GM21423 (cell line): ENCODE measurements at regions not wholly inside any gene's neighbourhood (a gene's known extent, or its start where the extent isn't known, plus 50 kb on each side); places are given as distances from the start of the nearest gene placed in this dataset.
A peak's percentile ranks its signal among the peaks of the same experiment; 100 is the strongest.

Experiments used
- ATAC-seq: cut with Tn5 transposase; IDR thresholded peaks from one replicate; pipeline ENCODE4 v1.9.1; 2021; ENCODE audit warnings: mild to moderate bottlenecking, moderate library complexity; ENCODE audit not compliant: unreplicated experiment

DNA sequence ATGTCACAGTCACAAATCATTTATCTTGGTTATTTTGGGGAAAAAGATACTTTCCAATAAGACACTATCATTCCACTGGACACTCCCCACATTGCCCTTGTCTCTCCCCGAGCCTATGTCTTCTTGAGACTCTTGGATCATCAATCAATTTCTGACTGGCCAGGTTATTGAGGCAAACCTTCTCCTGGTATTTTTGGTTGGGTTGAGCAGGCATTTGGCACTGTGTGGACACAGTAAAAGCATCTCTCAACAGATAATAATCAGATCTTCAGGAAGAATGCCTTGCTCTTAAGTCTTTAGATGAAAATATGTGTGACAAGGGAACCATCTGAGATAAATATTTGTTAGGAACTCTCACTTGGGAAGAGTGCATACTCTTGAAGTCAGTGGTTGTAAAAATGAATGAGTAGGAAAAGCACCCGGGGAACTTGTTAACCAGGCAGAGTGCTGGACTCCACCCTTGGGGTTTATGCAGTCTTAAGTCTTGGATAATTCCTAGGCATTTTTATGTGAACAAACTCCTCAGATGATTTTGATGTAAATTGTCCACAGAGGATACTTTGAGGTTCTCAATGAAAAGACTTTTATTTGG, 223.8 kb upstream of the CLINT1 start:
- no peak for ATAC-seq

DNA sequence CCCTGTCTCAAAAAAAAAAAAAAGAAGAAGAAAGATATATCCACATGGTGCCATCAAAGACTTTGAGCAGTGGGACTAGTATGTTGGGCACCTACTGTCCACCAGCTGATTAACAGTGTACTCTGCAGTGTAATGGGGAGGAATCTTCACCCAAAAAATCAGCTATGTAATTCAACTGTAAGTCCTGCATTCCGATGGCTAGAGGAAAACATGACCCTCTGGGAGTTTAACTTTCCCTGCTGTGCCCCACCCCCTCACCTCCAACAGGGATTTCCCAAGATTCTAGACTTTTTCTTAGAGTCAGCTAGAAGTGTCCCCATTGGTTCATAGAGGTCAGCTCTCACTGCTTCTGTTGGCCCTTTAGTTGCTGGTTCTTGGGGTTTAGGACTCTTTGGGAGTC, 221.2 kb upstream of the CLINT1 start:
- ATAC-seq = no peak

DNA sequence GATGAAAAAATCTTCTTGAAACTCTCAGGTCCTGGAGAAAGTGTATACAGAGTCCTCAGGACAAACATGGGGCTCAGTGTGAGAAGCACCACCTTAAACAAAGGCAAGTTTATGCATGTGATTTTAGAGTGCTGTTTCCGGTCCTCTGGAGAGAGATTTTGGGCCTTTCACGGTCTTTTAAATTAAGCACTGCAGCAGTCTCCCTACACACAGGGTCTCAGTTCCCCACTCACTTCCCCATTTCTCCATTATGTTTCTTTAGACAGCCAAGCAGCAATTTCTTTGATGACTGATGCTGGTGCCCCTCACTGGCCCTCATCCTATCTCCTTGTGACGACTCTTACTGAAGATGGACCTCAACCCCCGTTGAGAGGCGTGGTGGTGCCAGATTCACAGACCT, 220.2 kb upstream of the CLINT1 start:
- no peak for ATAC-seq

DNA sequence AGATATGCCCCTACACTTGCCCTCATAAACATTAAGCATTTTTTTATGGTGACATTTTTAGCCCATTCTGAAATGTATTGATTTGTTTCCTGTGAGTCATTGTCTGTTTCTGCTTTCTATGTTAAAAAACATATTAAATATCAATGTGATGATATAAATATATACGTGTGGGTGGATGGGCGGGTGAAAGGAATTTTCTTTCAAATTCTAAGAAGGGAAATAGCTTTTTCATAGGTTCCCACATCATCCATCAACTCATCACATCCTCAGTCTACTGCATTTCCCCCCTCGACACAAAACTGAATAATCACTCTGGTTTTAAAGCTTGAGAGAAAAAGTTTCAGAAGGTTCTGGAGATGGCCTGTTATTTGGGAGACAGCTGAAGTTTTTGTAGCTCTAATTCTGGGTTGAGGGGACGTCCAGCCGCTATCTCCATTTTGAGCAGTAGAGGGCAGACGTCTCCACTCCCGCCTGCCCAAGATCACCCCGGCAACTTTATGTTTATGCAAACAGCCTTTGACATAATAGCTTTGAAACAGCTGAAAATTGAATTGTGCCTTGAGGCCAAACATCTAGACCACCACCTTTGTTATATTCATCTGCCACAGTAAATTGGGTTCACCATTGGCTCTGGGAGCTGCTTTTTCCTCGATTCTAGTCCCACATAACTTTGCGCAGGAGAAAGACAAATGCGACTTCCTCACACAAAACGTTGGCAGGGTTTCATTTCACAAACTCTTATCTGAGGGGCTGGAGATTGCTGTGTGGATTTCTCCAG, 216.2 kb upstream of the CLINT1 start:
- ATAC-seq = peak; percentile 74

DNA sequence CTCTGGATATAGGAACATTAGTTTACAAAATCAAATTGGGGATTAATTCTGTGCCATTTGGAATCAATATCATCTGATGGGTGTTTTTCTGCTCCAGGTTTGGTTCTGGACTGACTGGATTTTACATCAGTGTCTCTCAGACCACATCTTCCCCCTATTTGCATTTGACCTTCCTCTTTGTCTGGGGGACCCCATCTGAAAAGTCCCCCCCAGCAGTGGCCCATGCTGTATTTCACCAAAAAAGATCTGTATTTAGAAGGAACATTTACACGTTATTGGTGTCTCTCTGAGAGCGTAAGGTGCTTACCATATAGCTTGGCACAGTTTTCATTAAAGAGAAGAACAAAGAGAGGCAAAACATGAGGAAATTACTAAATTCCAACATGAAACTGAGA, 215.6 kb upstream of the CLINT1 start:
- ATAC-seq = no peak

DNA sequence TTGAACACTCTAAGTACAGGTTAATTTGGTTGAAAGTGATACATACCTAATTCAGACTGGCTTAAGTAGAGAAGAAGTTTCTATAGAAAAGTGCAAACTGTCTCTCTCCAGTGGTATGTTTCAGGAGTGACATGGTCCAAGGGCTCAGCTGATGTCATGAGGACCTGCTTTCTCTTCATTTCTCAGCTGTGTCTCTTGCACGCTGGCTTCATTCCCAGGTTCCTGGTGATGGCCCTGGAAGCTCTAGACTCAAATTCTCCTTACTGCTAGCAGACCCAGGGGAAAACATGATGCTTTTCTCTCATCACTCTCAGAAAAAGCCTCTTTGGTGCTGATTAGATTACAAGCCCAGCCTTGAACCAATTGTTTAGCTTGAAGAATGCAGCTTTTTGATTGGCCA, 211.9 kb upstream of the CLINT1 start:
- no peak for ATAC-seq

DNA sequence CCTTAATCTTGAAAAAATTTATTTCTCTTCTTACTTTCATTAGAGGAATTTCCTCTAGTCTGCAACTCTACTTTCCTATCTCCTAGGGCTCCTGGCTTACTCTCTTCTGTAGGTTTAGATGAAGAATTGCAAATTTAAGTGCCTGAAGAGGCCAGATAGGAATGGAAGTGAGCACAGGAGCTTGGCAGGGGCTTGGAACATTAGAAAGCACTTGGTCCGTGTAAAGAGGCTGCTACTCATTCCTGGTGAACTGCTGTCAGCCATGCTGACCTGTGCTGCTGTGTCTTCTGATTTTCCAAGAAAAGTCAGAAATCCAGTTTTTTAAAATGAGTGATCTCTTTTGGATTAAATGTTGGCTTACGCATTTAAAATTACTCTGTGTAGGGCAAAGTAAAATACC, 210.9 kb upstream of the CLINT1 start:
- ATAC-seq = no peak

DNA sequence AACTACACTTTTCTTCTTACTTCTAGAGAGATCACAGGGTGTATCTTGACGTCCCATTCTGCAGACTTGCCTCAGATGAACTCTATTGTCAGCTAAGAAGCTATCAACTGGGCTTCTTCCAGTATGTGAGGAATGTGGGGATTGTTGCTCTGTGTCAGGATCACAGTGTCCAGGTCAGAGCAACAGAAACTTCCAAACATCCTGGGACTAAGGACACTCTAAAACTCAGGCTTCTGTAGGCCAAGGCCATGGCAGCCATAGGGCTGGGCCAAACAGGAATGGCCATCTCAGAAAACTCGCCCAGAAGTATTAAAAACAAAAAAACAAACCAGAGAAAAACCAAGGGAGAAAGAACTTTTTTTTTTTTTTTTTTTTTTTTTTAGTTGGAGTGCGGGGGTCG, 210.0 kb upstream of the CLINT1 start:
- ATAC-seq = no peak

DNA sequence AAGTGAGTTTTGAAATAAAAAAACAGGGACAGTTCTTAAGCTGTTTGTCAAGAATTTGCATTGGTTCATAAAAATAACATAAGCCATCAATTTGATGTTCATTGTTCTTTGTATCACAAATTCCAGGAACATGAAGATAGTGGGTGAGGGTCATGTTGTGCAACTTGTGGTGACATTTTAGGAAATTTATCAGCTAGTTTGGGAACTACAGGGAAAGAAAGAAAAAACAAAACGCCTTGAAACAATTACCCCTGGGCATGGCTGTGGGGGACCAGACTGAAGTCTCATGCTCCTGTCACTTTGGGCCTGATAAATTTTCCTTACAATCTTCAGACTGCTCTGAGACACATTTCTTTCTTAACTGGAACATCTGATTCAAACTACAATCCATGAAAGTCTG, 207.1 kb upstream of the CLINT1 start:
- no peak for ATAC-seq

DNA sequence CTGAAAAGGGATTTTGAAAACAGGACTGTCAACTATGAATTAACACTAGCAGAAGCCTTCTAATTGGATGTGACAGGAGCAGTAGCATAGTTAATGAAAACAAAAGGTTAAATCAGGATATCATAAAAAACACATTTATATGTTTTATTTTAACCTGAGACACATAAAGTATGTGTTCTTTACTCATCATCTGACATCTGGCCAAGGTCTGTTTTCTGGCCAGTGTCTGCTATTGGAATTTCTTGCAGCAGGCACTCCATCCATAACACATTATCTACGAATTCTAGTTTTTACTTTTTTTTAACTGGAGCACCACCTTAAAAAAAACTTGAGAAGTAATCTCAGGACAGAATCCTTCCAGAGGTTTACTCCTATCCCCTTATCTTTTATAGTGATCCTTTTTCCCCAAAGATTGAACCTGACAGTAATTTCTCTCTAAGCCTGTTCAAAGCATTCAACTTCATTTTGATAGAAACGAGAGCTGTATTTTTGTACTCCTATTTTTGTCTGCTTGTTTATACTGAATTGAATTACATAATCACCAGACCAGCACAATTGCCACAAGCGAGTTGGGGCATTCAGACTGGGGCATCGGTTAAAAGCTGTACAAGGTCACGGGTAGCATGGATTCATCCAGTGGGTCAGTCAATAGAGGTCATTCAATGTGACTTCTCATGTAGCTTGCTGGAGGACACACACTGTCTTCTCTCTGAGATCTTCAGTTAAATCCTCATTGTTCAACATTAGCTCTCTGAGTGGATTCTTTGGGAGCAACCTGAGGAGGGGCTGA, 205.6 kb upstream of the CLINT1 start:
- ATAC-seq = no peak

DNA sequence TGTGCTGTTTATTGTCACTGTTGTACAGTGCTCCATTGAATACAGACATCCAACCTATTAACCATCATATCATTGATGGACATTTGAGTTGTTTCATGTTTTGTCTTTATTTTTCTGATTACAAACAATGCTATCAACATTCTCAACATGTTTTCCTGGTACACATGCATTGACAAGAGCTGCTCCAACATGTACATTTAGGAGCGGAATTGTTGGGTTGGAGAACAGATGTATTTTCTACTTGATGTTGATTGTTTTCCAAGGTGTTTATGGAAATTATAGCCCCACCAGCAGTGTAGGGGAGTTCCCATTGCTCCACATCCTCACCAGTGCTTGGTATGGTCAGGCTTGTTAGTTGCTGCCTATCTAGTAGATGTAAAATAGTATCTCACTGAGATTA, 204.1 kb upstream of the CLINT1 start:
- no peak for ATAC-seq

DNA sequence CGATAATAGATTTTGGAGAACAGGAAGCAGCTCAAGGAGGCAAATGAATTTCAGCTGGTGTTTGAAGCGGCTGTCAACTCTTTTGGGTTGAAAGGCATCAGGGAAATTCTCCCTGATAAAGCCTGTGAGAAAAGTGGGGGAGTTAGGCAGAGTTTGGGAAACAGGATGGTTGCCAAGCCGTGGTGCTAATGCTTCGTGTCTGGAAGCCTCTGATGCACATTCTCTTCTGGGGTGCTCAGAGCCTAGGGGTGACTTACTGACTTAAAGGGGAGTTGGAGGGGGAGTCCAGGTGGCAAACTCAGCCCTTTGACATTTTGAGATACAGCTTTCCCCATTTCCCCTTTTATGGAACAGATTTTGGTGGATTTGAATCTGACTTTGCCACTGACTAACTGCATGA, 202.5 kb upstream of the CLINT1 start:
- no peak for ATAC-seq

DNA sequence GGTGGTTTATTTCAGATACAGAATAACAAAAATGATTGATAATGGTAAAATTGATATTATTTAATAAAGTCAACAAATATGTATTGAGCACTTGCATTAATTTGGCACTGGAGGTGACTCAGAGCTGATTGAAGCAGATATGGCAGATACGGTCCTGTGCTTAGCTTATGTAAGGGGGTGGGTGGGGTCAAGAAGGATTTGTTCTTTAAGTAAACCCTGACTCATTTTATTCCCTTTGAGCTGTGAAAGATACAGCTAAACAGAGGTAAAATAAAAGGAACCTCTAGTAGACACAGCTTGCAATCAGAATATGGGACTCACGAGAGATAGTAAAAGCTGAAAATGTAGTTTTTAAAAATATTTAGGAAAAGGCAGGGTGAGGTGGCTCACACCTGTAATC, 201.3 kb upstream of the CLINT1 start:
- ATAC-seq = no peak

DNA sequence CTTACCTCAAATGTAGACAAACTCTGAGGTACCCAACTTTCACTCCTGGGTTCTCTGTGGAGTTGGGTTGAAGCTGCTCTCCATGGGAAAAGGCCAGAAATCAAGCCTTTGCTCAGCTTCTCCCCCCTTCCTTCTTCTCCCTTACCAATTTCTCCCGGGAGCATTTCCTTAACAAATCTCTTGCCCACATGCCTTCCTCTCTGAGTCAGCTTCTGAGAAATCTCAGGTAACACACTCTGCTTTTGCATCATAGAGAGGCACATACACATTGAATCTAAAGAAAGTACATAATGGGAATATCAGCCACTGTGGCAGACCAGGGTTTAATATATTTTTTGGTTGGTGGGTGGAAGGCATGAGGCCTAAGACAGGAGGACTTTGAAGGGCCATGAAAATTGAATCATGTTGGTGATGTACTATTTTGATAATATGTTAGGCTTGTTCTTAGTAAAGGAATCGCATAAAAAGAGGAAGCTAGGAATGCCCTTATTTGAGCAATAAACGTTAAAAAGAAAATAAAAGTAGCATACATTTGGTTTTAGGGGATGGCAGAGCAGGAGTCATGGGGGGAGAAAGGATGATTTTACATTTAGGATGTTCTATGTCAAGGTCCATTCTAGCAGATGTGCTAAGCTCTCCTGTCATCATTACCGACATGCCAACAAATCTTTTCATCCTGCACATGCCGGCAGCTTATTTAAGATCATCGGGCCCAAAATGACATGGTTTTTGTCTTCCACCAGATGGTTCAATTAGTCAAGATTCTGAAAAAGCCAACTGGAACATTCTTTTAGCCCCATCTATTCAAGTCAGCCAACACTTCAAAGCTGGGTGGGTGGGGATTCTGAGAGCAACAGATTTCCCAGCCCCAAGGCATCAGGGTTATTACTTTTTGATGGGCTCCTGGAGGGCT, 199.5 kb upstream of the CLINT1 start:
- no peak for ATAC-seq

DNA sequence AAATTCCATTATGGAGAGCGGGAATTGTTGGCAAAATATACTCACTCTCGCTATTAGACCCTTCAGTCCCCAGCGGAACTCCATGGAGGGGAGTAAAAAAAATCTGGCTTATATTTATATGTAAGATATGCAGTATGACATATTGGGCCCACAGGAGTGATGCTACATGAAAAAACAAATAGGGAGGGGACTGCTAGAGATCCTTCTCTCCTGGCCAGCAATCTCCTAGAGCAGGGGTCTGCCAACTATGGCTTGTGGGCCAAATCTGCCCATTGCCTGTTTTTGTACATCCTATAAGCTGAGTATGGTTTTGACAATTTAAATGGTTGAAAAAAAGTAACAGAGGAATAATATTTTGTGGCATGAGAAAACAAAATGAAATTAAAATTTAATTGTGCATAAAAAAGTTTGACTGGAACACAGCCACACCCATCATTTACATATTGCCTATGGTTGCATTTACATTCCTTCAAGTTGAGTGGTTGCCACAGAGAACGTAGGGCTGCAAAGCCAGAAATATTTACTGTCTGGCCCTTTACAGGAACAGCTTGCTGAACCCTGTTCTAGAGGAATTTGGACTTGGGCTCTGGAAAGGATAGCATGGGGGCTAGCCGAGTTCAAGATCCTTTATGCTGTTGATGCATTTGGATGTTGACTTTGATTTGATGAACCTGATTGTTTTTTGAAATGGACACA, 197.3 kb upstream of the CLINT1 start:
- ATAC-seq = no peak

DNA sequence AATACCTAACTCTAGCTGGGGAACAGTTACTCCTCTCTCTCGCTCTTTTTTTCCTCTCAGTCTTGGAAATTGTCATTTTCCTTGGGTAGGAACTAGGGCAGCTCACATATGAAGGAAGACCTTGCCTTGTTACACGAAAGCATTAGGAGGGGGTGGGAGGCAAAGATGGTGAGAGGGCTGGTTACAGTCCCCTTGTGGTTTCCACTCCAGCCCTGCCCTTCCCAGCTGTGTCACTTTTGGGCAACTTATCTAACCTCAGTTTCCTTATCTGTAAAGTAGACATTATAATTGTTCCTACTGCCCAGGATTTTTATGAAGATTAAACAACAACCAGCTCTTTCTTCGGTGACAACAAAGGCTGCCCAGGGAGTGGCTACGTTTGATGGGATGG, 196.2 kb upstream of the CLINT1 start:
- no peak for ATAC-seq

DNA sequence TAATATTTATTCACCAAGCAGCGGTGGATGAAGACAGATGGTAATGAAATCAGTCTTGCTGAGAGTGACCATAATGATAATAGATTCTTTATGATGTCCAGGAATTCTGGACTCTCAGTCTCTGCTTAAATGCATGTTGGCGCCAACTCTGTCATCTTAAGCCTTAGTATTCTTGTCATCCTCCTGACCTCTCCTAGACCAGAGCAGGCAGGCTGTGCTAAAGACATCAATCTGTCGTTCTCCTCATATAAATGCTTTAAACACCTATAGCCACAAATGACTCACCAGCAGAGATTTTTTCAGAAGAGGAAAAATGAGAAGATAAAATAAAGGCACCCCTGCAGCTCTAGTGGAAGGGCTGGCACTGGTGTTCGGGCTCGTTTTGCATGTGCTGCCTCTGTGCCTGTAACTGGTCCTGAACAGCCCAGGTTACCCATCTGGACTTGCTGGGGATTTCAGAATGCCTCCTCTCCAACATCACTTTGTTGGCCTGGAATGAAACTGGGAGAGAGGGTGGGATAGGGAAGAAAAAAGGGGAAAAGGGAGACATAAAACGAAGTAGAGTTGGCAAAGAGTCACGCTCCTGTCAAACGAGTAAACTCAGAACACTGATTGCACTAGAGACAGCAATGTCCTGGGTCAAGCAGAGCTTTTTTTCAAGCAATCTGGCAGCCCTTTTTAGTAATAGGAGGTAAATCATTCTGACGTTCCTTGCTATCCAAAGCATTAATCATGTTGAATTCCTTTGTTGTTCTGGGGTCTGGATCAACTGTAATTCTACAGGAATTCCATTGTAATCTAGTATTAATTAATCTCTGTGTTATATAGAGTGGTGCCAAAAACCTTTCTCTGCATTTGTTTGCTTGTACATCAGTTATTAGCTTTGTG, 195.5 kb upstream of the CLINT1 start:
- ATAC-seq = no peak

DNA sequence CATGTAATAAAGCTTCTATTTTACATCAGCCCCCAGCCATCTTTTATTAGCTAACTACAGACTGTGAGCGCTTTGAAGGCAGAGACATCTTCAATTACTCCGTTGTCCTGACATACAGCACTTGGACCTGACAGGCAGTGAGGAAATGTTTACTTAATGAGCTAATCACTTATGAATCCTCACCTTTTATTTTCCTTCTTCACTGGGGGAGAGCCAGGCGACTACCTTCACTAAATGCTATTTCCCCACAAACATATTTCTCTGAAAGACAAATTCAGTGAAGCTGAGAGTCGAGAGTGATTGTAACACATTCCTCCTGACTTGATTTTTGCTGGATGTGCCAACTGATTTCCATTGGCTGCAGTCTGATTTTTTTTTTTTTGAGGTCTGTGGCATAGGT, 192.1 kb upstream of the CLINT1 start:
- ATAC-seq = no peak

DNA sequence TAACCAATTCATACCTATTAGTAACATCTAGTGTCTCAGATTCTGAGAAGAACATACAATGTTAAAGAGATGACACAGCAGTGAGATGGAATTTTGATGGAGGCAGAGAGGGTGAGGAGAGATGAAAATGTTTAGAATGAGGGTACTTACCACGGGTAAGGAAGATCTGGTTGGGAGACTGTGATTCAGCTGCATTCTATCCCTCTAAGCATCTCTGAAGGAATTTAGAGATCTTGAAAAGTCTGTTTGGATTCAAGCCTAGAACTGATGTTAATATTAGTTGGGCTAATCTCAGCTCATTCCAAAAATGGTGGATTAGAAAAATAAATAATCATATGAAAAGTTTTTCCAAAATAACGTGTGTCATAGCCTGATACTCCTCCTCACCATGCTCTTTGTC, 191.5 kb upstream of the CLINT1 start:
- no peak for ATAC-seq

DNA sequence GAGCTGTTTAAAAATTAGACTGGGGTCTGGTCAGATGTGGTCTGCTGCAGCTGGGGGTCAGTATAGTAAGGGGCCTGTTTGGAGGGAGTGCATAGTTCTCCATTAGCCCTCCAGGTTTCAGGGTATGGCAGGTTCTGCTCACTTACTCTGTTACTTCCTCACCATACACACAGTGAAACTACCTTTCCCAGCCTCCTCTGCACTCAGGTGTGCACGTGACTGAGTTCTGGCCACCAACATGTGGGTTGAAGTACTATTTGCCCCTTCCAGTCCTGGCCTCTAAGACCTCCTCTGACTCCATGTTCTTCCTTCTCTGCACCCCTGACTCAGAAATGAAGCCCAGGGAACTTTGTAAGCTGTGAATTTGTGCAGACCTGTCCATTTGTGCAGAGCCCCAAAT, 190.5 kb upstream of the CLINT1 start:
- ATAC-seq = no peak
